COR-L47 (cell line): ENCODE measurements at regions not wholly inside any gene's neighbourhood (a gene's known extent, or its start where the extent isn't known, plus 50 kb on each side); places are given as distances from the start of the nearest gene placed in this dataset.
"Not testable (repeated sequence)": the region's sequence is repeated elsewhere in the genome, so short reads cannot be mapped to it uniquely, and the experiment has no call there.

ENCODE experiments used
- DNase-seq: peaks from one replicate; lab custom pipeline; 2025; lab: John Stamatoyannopoulos, UW

DNA sequence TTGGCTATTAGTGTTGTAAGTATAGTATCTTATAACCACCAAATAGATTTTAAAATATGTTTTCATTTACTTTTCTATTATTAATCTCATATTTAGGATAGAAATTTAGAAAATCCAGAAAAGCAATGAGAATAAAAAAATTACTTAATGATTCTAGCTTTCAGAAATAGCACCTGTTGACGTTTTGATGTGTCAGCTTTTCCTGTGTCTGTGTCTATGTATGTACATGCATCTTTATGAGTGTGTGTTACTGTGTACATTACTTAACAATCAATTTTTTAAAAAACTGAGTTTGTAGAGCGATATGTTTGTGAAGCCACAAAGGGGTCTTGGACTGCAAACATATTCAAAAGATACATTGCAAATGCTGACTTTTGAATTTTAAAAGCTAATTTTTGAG lies 526.9 kb downstream of the BCKDHB start:
- DNase-seq = no peak

DNA sequence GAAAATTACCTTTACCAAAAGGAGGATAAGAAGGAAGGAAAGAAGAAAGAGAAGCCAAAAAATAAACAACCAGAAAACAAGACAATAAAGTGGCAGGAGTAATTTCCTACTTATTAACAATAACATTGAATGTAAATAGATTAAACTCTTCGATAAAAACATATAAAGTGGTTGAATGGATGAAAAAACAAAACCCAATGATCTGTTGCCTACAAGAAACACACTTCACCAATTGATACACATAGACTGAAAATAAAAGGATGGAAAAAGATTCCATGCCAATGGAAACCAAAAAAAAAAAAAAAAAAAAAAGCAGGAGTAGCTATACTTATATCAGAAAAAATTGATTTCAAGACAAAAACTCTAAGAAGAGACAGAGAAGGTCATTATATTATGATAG lies 518.9 kb downstream of the BCKDHB start:
- no peak for DNase-seq

DNA sequence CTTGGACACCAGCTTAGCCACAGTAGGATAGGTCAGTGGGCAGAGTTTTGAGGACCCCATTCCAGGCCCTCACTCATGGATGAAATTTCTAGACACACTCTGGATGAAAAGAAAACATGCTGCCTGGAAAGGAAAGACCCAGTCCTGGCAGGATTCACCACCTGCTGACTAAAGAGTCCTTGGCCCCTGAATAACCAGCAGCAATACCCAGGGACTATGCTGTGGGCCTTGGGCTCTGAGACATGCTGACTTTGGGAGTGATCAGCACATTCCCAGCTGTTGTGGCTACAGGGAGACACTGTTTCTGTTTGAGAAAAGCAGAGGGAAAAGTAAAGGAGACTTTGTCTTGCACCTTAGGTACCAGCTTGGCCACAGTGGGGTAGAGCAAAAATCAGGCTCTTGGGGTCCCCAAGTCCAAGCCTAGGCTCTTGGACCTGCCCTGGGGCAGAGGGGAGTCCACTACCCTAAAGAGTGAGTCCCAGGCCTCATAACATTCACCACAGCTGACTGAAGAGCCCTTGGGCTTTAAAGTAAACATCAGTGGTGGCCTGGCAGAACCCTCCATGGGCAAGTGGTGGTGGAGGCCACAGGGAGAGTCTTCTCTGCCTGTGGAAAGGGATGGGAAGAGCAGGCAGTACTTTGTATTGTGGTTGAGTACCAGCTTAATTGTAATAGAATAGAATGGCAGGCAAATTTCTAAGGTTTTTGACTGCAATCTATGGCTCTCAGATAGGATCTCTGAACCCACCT lies 516.8 kb downstream of the BCKDHB start:
- no peak for DNase-seq

DNA sequence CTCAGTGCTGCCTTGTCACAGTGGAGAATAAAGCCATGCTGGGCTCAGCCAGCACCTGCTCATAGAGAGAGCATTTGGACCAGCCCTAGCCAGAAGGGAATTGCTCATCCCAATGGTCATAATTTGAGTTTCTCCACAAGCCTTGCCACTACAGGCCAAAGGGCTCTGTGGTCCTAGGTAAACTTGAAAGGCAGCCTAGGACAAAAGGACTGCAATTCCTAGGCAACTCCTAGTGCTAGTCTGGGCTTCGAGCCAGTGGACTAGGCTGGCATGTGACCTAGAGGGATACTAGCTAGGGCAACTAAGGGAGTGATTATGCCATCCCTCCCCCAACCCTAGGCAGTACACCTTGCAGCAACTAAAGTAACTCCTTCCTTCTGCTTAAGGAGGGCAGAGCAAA lies 516.2 kb downstream of the BCKDHB start:
- DNase-seq = no peak

DNA sequence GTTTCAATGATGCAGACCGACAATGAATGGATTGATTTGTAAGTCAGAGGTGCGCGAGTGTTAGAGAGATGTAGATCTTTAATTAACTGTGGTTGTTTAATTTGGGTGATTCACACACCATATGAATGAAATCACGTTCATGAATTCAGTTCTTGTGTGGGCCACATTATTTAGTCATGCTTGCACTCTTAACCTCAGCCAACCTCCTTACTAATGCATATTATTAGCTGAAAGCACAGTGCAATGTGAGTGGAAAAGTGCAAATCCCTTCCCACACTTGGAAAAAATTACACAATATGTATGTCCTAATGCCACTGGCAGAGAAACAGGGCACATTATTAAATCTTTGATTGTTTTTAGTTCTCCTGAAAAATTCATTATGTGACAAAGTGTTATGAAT lies 512.5 kb downstream of the BCKDHB start:
- DNase-seq = no peak

DNA sequence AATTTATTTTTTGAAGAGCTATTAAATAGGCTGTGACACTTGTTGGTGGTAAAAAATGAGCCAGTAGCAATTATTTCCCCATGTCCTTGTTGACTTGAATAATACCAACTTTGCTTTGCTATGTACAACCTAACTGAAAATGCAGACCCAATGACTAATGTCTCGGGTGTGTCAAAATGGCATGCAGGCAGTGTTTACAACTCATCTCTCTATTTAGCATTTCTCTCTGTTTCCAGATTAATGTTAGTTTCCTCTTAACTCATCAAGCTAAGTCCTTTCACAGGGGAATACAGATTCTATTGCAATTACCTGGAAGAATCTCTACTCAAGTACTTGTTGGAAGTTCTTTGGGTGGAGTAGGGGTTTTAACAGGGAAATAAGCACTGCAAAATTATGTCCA lies 504.4 kb downstream of the BCKDHB start:
- no peak for DNase-seq

DNA sequence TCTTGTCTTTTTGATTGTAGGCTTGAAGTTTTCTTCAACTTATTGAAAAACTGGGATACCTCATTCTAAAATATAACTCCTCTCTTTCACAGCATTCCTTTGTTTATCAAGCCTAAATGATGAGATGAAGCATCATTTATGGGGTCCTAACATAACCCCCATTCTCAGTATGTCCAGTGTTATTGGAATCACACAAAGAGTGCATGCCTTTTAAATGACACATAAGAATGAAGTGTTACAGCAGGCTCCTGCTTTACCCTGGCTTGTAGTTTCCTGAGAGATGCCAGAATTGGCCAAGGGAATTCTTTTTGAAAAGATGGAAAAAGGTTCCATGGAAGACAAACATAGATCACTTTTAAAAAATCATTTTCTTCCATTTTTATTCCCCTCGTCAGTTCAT lies 502.4 kb downstream of the BCKDHB start:
- no peak for DNase-seq

DNA sequence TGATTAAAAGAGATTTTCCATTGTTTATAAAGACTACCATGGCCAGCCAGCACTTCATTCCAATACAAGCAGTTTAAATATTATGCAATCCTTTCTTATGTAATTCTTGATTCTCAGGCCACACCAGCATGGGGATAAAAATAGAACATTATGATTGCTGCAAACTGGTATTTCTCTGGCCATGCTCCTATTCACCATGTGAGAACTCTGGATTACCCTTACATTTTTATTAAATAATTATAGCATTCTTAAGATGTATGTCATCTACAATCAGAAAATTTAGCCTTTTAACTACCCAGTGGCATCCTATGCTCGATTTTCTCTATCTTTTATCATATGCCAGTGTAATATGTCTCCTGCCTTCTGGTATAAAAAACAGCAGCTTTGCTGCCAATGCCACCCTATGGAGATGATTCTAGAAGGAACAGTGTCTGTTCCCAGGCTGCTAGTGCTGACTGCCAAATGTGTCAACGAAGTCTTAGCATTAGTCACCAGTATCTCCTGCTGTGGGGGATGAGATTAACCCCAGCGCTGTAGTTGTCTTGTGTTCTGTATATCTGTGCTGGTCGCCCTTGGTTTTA lies 501.4 kb downstream of the BCKDHB start:
- DNase-seq = no peak

DNA sequence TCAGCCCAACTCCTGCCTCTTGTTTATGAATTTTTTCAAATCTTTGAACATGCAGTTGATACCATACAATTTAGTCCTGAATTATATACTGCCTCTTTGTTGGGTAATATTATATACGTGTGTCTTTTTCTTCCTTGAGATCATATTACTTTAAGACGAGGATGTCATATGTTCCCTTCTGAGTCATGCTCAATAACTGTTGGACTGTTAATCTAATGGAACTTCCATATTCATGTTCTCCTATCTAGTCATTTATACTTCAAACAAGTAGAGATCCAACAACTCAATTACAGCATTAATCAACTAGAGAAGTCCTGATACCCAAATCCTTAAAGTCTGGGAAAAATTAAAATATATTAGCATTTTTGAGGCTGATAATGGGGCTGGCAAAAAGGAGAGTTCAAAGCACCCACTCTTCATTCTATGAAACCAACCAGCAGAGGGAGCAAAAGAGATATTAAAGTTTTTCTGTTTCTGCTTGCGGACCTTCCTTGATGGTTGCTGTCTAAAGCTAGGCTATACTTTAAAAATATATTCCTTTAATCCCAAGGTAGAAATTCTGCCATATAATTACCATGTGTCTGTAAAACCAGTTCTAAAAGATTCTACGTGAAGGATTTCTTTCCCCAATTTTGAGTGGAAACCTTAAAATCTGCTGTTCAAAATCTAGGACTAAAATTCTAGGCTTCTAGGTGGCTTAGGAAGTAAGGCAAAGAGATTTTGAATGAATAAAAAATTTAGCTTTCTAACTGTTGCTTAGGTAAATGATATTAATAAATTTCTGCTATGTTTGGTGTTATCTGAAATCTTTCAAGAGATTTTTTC lies 498.9 kb downstream of the BCKDHB start:
- peak; percentile 7 for DNase-seq

DNA sequence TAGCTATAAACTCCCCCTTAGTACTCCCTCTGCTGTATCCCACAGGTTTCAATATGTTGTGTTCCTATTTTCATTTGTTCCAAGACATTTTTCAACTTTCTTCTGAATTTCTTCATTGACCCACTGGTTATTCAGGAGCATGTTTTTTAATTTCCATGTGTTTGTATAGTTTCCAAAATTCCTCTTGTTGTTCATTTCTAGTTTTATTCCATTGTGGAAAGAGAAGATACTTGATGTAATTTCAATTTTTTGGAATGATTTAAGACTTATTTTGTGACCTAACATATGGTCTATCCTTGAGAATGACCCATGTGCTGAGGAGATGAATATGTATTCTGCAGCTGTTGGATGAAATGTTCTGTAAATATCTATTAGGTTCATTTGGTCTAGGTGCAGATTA lies 497.2 kb downstream of the BCKDHB start:
- DNase-seq = no peak

DNA sequence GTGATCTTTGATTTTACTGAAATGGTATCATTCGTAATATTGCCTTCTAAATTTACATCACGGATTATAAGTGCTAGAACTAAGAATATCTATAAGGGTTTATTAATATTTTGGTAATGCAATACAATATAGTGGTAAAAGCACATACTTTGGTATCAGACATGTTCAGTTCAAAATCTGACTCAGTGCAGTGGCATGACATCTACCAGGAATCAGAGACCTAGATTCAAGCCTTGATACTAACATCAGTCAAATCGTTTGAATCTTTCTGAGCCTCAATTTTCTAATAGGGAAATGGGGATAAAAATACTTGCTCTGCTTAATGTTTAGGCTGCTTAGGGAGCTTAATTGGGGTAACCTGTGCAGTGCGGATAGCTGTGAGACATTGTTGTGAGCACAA lies 488.0 kb downstream of the BCKDHB start:
- no peak for DNase-seq

DNA sequence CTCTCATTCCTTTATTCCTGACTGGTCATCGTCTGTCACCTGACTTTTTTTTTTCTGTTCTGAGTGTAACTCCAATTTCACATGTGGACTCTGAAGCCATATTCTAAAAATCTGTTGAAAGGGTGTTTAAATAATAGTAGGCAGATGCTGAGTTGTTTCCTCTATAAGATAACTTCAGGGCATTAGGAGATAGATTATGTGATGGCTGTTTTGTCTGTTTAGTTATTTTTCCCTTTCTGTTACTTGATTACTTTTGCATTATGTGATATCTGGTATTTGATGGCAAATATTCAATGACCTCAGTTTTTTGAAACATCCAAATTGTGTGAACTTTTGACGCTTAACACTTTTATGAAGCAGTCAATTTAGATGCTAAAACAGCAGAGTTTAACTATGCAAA lies 486.0 kb downstream of the BCKDHB start:
- no peak for DNase-seq

DNA sequence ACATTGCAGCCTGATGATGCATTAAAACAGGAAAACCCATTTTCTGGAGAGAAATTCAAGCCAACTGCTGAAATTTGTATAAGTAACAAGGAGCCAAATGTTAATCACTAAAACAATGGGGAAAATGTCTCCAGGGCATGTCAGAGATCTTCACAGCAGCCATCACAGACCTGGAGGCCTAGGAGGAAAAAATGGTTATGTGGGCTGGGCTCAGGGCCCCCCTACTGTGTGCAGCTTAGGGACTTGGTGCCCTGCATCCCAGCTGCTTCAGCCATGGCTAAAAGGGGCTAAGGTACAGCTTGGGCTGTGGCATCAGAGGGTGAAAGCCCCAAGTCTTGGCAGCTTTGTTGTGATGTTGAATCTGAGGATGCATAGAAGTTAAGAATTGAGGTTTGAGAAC lies 479.8 kb downstream of the BCKDHB start:
- DNase-seq = no peak

DNA sequence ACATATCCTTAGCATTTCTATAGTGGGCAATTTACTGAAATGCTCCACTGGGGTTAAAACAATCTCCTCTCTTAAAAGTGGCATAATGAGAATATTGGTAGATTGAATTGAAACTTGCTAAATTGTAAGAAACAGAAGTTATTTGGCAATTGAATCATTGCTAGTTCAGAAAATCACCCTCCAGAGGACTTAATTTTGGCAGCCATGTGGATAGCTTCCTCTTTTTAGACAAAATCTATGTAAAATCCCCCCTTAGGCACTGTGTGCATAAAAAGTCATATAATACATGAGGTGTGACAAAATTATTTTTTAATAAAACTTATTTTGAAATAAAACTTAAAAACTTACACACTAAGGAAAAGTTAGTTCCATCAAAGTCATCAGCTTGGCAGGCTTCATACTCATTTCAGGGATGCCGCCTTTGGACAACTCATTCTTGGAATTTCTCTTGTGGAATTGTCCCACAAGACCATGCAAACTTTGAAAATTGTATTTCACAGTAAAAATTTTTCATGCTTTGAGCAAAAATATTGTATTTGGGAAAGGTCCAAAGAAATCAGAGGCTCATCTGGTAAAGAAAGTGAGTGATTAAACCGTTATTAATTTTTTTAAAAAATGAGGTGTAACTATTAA lies 473.0 kb downstream of the BCKDHB start:
- DNase-seq = no peak

DNA sequence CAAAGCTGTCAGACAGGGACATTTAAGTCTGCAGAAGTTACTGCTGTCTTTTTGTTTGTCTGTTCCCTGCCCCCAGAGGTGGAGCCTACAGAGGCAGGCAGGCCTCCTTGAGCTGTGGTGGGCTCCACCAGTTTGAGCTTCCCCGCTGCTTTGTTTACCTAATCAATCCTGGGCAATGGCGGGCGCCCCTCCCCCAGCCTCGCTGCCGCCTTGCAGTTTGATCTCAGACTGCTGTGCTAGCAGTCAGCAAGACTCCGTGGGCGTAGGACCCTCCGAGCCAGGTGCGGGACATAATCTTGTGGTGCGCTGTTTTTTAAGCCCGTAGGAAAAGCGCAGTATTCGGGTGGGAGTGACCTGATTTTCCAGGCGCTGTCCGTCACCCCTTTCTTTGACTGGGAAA lies 466.8 kb downstream of the BCKDHB start:
- not testable (repeated sequence) for DNase-seq

DNA sequence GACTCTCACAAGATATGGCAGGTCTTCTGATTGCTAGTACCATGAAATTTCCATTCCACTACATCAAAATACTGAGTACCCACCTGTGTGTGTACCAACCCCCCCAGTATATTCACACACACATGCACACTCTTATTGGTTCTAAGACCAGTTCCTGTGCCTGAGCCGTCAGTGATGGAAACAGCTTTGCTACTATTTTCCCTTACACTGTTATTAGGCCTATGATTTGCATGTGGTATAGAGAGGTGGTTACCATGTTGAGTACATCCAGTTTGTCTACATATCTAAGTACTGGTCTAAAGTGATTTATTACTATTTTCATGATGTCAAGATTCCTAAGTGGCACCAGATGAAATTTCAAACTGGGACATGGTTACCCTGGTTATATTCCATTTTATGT lies 459.9 kb downstream of the BCKDHB start:
- DNase-seq = no peak

DNA sequence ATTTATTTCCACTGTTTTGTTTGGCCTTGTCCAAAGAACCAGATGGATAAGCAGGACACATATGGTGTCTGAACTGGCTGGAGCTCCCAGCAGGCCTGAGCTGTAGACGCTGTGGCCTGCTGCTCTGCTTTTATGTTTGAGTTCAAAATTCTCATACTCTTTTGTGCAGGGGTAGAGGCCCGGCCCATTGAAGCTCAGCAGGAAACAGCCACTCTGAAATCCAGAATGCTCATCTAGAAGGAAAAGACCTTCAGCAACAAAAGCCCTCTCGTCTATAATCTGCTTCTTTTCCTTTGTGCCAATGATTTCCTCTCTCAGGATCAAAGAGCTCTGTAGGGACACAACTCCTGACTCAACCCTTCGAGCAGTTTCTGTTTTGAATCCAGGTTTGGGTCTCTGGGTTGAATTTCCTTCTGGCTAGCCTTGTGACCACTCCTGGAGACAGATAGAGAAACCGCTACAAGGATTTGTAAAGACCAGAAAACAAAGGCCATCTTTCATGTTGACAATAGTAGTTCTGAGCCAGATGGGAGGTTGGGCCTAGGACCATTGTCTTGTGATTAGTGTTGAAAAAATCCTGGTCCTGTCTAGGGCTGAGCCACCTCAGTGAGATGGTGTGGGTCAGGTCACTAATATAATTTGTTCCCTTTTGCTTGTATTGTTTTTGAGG lies 446.7 kb downstream of the BCKDHB start:
- no peak for DNase-seq

DNA sequence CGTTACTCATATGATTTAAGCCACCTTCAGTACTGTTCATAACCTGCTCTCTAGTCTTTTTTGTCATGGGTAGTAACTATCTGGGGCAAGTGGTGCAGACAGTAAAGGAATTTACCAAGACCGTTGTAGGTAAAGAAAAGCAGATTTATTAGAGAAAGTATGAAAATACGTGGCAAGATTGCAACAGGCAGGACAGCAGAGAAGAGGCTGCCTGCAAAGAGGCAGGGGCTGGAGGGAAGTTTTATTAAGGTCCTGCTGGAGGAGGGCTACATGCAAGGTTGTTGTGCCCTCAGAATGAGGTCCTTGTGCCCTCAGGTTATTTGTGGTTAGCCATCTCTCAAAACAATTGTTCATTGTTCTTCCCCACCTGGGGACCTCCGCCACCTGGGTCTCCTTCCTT lies 444.3 kb downstream of the BCKDHB start:
- no peak for DNase-seq

DNA sequence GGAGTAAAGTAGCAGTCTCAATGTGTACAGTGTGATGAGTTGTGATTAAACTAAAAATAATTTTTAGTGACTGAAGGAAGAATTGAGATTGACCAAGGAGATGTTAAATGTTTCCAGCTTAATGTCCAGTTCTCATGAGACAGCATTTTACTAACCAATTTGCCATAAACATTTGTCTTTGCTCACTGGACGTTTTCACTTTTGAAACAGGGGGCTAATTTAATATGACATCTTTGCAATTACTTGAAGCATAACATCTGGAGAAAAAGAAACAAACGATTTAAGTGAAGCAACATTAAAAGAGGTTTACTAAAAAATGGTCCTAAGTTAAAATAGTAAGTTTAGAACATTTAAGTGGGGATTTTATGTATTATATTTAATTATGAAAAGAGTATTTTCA lies 443.8 kb downstream of the BCKDHB start:
- no peak for DNase-seq

DNA sequence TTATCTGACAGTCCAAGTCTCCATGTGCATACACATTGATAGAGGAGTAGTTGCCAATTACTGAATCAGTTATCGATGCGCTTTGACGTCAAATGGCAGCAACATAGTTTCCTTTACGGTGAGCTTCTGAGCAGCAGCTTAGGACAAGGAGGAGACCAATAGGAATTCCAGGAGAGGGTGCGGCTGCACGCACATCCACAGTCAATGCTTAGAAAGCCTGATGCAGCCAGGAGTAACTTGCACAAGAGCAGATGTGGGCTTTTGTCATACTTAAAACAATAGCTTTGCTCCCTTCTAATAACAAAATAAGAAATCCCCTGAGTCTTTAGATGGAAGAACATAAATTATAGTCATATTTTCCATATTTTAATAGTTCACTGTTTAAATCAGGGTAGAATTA lies 442.1 kb downstream of the BCKDHB start:
- DNase-seq = no peak

DNA sequence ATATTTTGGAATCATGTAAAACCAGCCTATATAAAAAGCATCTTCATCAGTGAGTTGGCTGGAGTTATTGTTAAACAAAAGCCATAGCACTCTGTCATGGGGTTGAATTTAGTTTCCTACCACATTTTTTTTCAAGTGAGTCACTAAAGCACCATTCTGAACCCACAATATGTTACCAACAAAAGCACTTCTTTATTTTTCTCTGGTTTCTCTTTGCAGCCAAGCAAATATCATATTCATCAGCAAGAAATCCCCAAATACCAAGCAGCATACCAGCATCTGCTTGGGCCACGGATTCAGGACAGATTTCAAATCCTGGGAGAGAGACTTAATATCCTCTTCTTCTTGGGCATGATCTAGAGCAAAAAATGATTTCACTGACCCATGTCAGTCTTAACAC lies 441.4 kb downstream of the BCKDHB start:
- no peak for DNase-seq
